Vagina (tissue), 2 donors: ENCODE measurements at regions not wholly inside any gene's neighbourhood (a gene's known extent, or its start where the extent isn't known, plus 50 kb on each side); places are given as distances from the start of the nearest gene placed in this dataset.

ENCODE experiments used
- DNase-seq, 2 donors: peaks; one replicate each; pipeline ENCODE4 v3.0.0-alpha.2; 2017; ENCODE audit errors: extremely low spot score in 2 of 2
- H3K27ac ChIP-seq: fragments of 200-600 bp; sonication (generic); one replicate; pipeline ENCODE4 v1.5.1; 2019
- H3K27me3 ChIP-seq: fragments of 200-600 bp; sonication (generic); one replicate; pipeline ENCODE4 v1.5.1; 2019
- H3K36me3 ChIP-seq, 2 donors: fragments of 200-600 bp; sonication (generic); one replicate each; pipeline ENCODE4 v1.5.1; 2017 to 2019
- H3K4me1 ChIP-seq: fragments of 200-600 bp; sonication (generic); one replicate; pipeline ENCODE4 v1.5.1; 2019
- H3K4me3 ChIP-seq, 2 donors: fragments of 200-600 bp; sonication (generic); 1 replicate in 1 of 2; 2 replicates in 1 of 2; pipeline ENCODE4 v1.5.1; 2016 to 2019
- H3K9me3 ChIP-seq: fragments of 200-600 bp; sonication (generic); one replicate; pipeline ENCODE4 v1.5.1; 2019
- CTCF ChIP-seq, 3 experiments: fragments of 450-650 bp in 2 of 3; fragments of 200-600 bp in 1 of 3; sonication (generic) in 1 of 3; IDR thresholded peaks; one replicate each; pipeline ENCODE4 v1.5.1; 2017 to 2019; ENCODE audit warnings: antibody characterized with exemption in 3 of 3, mild to moderate bottlenecking in 2 of 3, moderate library complexity in 2 of 3
- POLR2A ChIP-seq, 2 donors: fragments of 450-650 bp; IDR thresholded peaks; one replicate each; pipeline ENCODE4 v1.6.1; 2017; ENCODE audit warnings: antibody characterized with exemption in 2 of 2, mild to moderate bottlenecking in 2 of 2, moderate library complexity in 2 of 2
- POLR2AphosphoS5 ChIP-seq, 2 donors: sonication (generic); formaldehyde crosslinking; IDR thresholded peaks; one replicate each; pipeline ENCODE4 v1.9.0; 2017; ENCODE audit warnings: antibody characterized with exemption in 2 of 2, mild to moderate bottlenecking in 2 of 2, low read depth in 1 of 2; ENCODE audit not compliant: insufficient read depth in 1 of 2
- intact Hi-C: fragments of 100-400 bp; cut with DNase I; formaldehyde crosslinking; loops from one replicate; pipeline ENCODE4 v1.15.1; 2023

- H3K9me3 ChIP-seq: no peaks in the 10 kb centered on the region
- intact Hi-C loops: no loop called here
- H3K4me1 ChIP-seq: no peaks in the 10 kb centered on the region
- H3K4me3 ChIP-seq: no peak overlapping the region
- no peak for DNase-seq
- H3K27me3 ChIP-seq: no peaks in the 10 kb centered on the region
- no peak for TF ChIP-seq CTCF (IDR thresholded peaks at IDR 0.05)
- no peak for TF ChIP-seq POLR2A (IDR thresholded peaks at IDR 0.05)
- no peak for TF ChIP-seq POLR2AphosphoS5 (IDR thresholded peaks at IDR 0.05; ENCODE audit: insufficient read depth in 1 of 2, low read depth in 1 of 2)
- no peaks in the 10 kb centered on the region for H3K36me3 ChIP-seq
- H3K27ac ChIP-seq: no peak overlapping the region
Observed at GRCh38 chr18:11494107-11494506, 115.3 kb upstream of the SLC35G4 start.

- H3K4me3 ChIP-seq: no peak overlapping the region
- intact Hi-C loops: no loop called here
- no peak for TF ChIP-seq CTCF (IDR thresholded peaks at IDR 0.05)
- no peak for TF ChIP-seq POLR2A (IDR thresholded peaks at IDR 0.05)
- no peak for TF ChIP-seq POLR2AphosphoS5 (IDR thresholded peaks at IDR 0.05; ENCODE audit: insufficient read depth in 1 of 2, low read depth in 1 of 2)
- no peaks in the 10 kb centered on the region for H3K4me1 ChIP-seq
- H3K9me3 ChIP-seq: no peaks in the 10 kb centered on the region
- no peak for DNase-seq
- H3K27ac ChIP-seq: no peak overlapping the region
- H3K27me3 ChIP-seq: no peaks in the 10 kb centered on the region
- H3K36me3 ChIP-seq: no peaks in the 10 kb centered on the region
Observed at GRCh38 chr18:11489266-11489899, 120.0 kb upstream of the SLC35G4 start.

GRCh38 chr18:11488175-11488574, 121.2 kb upstream of the SLC35G4 start:
- intact Hi-C loops: no loop called here
- H3K9me3 ChIP-seq: no peaks in the 10 kb centered on the region
- DNase-seq: no peak
- H3K4me3 ChIP-seq: no peak overlapping the region
- no peaks in the 10 kb centered on the region for H3K4me1 ChIP-seq
- no peaks in the 10 kb centered on the region for H3K36me3 ChIP-seq
- no peak overlapping the region for H3K27ac ChIP-seq
- H3K27me3 ChIP-seq: no peaks in the 10 kb centered on the region
- no peak for TF ChIP-seq CTCF (IDR thresholded peaks at IDR 0.05)
- no peak for TF ChIP-seq POLR2AphosphoS5 (IDR thresholded peaks at IDR 0.05; ENCODE audit: insufficient read depth in 1 of 2, low read depth in 1 of 2)
- TF ChIP-seq POLR2A (IDR thresholded peaks at IDR 0.05): no peak

GRCh38 chr18:11487390-11487789, 122.0 kb upstream of the SLC35G4 start:
- no peak overlapping the region for H3K27ac ChIP-seq
- no peaks in the 10 kb centered on the region for H3K9me3 ChIP-seq
- intact Hi-C loops: no loop called here
- no peak for DNase-seq
- no peaks in the 10 kb centered on the region for H3K36me3 ChIP-seq
- TF ChIP-seq POLR2A (IDR thresholded peaks at IDR 0.05) (no peak), POLR2AphosphoS5 (IDR thresholded peaks at IDR 0.05; ENCODE audit: insufficient read depth in 1 of 2, low read depth in 1 of 2) (no peak), CTCF (IDR thresholded peaks at IDR 0.05) (no peak)
- H3K4me3 ChIP-seq: no peak overlapping the region
- no peaks in the 10 kb centered on the region for H3K4me1 ChIP-seq
- no peaks in the 10 kb centered on the region for H3K27me3 ChIP-seq

GRCh38 chr18:11482271-11482670, 127.1 kb upstream of the SLC35G4 start:
- Histone ChIP-seq H3K4me1 (no peaks in the 10 kb centered on the region), H3K27me3 (no peaks in the 10 kb centered on the region), H3K36me3 (no peaks in the 10 kb centered on the region), H3K4me3 (no peak overlapping the region), H3K27ac (no peak overlapping the region), H3K9me3 (no peaks in the 10 kb centered on the region)
- intact Hi-C loops: no loop called here
- TF ChIP-seq POLR2AphosphoS5 (IDR thresholded peaks at IDR 0.05; ENCODE audit: insufficient read depth in 1 of 2, low read depth in 1 of 2) (no peak), POLR2A (IDR thresholded peaks at IDR 0.05) (no peak), CTCF (IDR thresholded peaks at IDR 0.05) (no peak)
- no peak for DNase-seq
